ENCODE measurements at regions not wholly inside any gene's neighbourhood (a gene's known extent, or its start where the extent isn't known, plus 50 kb on each side); places are given as distances from the start of the nearest gene placed in this dataset.

DNA sequence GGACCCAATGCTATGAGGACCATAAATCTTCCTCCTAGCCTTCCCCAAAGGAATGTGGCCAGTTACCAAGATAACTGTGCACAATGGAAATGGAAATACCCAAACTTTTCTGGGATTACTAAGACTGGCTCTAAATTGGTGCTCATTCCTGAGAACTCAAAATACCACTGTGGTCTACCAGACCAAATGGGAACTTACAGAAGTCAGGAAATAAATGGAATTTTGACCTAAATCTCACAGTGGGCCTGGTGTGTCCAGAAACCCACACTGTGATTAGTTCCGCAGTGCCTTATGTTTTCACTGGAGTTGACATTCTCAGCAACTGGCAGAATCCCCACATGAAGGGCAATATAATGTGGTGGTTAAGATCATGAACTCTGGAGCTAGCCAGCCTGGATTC is 99.4 kb upstream of the ZC3H12C start:
- no peak for TF ChIP-seq CTCF (conservative IDR thresholded peaks at IDR 0.05)
- no peak for TF ChIP-seq EZH2 (IDR thresholded peaks at IDR 0.05; ENCODE audit: low read depth)

All from PC-9 (cell line).